GM10266 (cell line): ENCODE measurements at regions not wholly inside any gene's neighbourhood (a gene's known extent, or its start where the extent isn't known, plus 50 kb on each side); places are given as distances from the start of the nearest gene placed in this dataset.
A peak's percentile ranks its signal among the peaks of the same experiment; 100 is the strongest.

Experiments used
- DNase-seq: peaks from one replicate; pipeline ENCODE4 v3.0.0; 2012; ENCODE audit errors: extremely low spot score
- CTCF ChIP-seq: IDR thresholded peaks from 2 replicates; pipeline ENCODE4 v1.5.1; 2012; ENCODE audit warnings: mild to moderate bottlenecking, low read depth; ENCODE audit not compliant: control insufficient read depth, insufficient read depth; ENCODE audit errors: missing control alignments

- TF ChIP-seq CTCF, result no peak
- DNase-seq, result no peak
Observed at GRCh38 chr3:23734481-23734880, 71.3 kb upstream of the UBE2E1 start.

GRCh38 chr3:23735062-23735461, 70.7 kb upstream of the UBE2E1 start:
- no peak for DNase-seq
- no peak for TF ChIP-seq CTCF

DNA sequence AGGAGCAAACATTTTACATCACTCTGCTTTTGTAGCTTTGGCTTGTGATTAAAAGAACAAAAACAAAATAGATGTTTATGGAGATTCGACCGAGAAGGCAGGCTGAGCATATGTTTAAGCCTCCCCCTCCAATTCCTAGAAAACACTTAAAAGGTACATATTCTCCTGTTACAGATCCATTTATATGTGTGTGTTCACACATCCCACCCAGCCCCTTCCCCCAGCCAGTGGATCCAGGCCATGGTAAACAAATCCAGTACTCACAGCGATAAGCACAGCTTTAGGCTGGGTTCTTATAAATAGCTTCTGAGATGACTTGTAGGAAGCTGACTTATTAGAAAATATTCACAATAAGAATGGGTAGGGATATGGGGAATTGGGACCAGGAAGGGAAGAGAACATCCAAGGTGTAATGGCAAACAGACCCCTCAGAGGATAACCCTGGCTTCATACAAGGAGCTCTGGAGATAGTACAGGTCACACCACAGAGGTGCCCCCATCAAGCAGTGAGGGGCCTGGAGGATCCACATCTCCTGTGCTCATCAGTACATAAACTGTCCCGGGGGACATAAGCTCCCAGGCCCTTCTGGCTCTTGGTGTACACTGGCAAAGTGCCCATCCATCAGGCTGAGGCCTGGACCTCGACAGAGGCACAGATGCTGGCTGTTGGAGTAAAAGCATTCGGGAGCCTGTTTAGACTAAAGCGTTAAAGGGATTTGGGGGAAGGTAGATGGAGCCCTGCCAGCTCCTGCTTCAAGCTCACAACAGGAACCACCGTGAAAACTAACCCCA, 70.0 kb upstream of the UBE2E1 start:
- TF ChIP-seq CTCF, result no peak
- DNase-seq, result no peak

GRCh38 chr3:23738944-23739343, 66.8 kb upstream of the UBE2E1 start:
- no peak for TF ChIP-seq CTCF
- DNase-seq, result no peak

GRCh38 chr3:23739536-23739935, 66.2 kb upstream of the UBE2E1 start:
- DNase-seq, result no peak
- no peak for TF ChIP-seq CTCF

GRCh38 chr3:23740517-23740965, 65.2 kb upstream of the UBE2E1 start:
- DNase-seq, result peak; percentile 57

More at GRCh38 chr3:23740517-23740965, 65.2 kb upstream of the UBE2E1 start:
- TF ChIP-seq CTCF, result no peak
